ENCODE measurements at regions not wholly inside any gene's neighbourhood (a gene's known extent, or its start where the extent isn't known, plus 50 kb on each side); places are given as distances from the start of the nearest gene placed in this dataset.
A peak's percentile ranks its signal among the peaks of the same experiment; 100 is the strongest.

- Histone ChIP-seq H3K4me3 (no peak overlapping the region), H3K27me3 (no peaks in the 10 kb centered on the region), H3F3A (ENCODE audit: low read depth) (peaks cover 3% of the 10 kb centered on the region), H3K9me3 (ENCODE audit: low read depth) (no peaks in the 10 kb centered on the region), H3K79me2 (ENCODE audit: low read depth) (no peaks in the 10 kb centered on the region), H2AFZ (replicated peaks) (no peak overlapping the region), H3K9ac (no peak overlapping the region), H4K20me1 (ENCODE audit: low read depth) (no peaks in the 10 kb centered on the region), H3K4me2 (no peak overlapping the region), H3K27ac (no peak overlapping the region), H3K36me3 (no peaks in the 10 kb centered on the region), H3K4me1 (peaks cover 15% of the 10 kb centered on the region)
- Mint-ChIP-seq H3K36me3 (no peaks in the 10 kb centered on the region), H3K9me3 (no peaks in the 10 kb centered on the region), H3K4me1 (peaks cover 18% of the 10 kb centered on the region), H3K27ac (no peak overlapping the region), H3K4me3 (no peak overlapping the region), H3K27me3 (ENCODE audit: insufficient read depth, low read depth) (peaks cover 2% of the 10 kb centered on the region)
- TF ChIP-seq CTCF (IDR thresholded peaks at IDR 0.05): no peak
- TF ChIP-seq EZH2phosphoT487 (IDR thresholded peaks at IDR 0.05): no peak
- TF ChIP-seq EZH2 (IDR thresholded peaks at IDR 0.05): no peak
- DNase-seq (ENCODE audit: low spot score): no peak
Observed at GRCh38 chr9:12921621-12922020, 146.8 kb downstream of the LURAP1L start.

- Mint-ChIP-seq H3K4me1 (peaks cover 14% of the 10 kb centered on the region), H3K4me3 (no peak overlapping the region), H3K27me3 (ENCODE audit: insufficient read depth, low read depth) (peaks cover 2% of the 10 kb centered on the region), H3K9me3 (no peaks in the 10 kb centered on the region), H3K27ac (no peak overlapping the region), H3K36me3 (no peaks in the 10 kb centered on the region)
- DNase-seq (ENCODE audit: low spot score): no peak
- no peak overlapping the region for H3K4me3 ChIP-seq
- H4K20me1 ChIP-seq (ENCODE audit: low read depth): no peaks in the 10 kb centered on the region
- no peaks in the 10 kb centered on the region for H3K36me3 ChIP-seq
- H3K27me3 ChIP-seq: no peaks in the 10 kb centered on the region
- H3K27ac ChIP-seq: no peak overlapping the region
- peaks cover 8% of the 10 kb centered on the region for H3K4me1 ChIP-seq
- H3K79me2 ChIP-seq (ENCODE audit: low read depth): no peaks in the 10 kb centered on the region
- no peaks in the 10 kb centered on the region for H3F3A ChIP-seq (ENCODE audit: low read depth)
- no peak overlapping the region for H3K4me2 ChIP-seq
- no peaks in the 10 kb centered on the region for H3K9me3 ChIP-seq (ENCODE audit: low read depth)
- H2AFZ ChIP-seq (replicated peaks): no peak overlapping the region
- H3K9ac ChIP-seq: no peak overlapping the region
- TF ChIP-seq EZH2 (IDR thresholded peaks at IDR 0.05) (no peak), EZH2phosphoT487 (IDR thresholded peaks at IDR 0.05) (no peak), CTCF (IDR thresholded peaks at IDR 0.05) (no peak)
Observed at GRCh38 chr9:12922224-12922866, 147.5 kb downstream of the LURAP1L start.

GRCh38 chr9:12923468-12924009, 148.7 kb downstream of the LURAP1L start:
- no peaks in the 10 kb centered on the region for H4K20me1 ChIP-seq (ENCODE audit: low read depth)
- H3K79me2 ChIP-seq (ENCODE audit: low read depth): no peaks in the 10 kb centered on the region
- H3K9ac ChIP-seq: no peak overlapping the region
- no peak for TF ChIP-seq EZH2 (IDR thresholded peaks at IDR 0.05)
- TF ChIP-seq EZH2phosphoT487 (IDR thresholded peaks at IDR 0.05): no peak
- no peak for TF ChIP-seq CTCF (IDR thresholded peaks at IDR 0.05)
- no peak overlapping the region for H3K27ac ChIP-seq
- no peaks in the 10 kb centered on the region for H3F3A ChIP-seq (ENCODE audit: low read depth)
- H3K4me3 Mint-ChIP-seq: no peak overlapping the region
- H3K4me1 Mint-ChIP-seq: peaks cover 14% of the 10 kb centered on the region
- H3K36me3 ChIP-seq: no peaks in the 10 kb centered on the region
- peak overlapping the region; percentile 57 for H3K27ac Mint-ChIP-seq
- H3K9me3 Mint-ChIP-seq: no peaks in the 10 kb centered on the region
- no peak overlapping the region for H3K4me3 ChIP-seq
- no peak for DNase-seq (ENCODE audit: low spot score)
- no peak overlapping the region for H3K4me2 ChIP-seq
- H3K27me3 Mint-ChIP-seq (ENCODE audit: insufficient read depth, low read depth): peaks cover 3% of the 10 kb centered on the region
- H3K9me3 ChIP-seq (ENCODE audit: low read depth): no peaks in the 10 kb centered on the region
- H2AFZ ChIP-seq (replicated peaks): no peak overlapping the region
- H3K27me3 ChIP-seq: no peaks in the 10 kb centered on the region
- H3K36me3 Mint-ChIP-seq: no peaks in the 10 kb centered on the region
- H3K4me1 ChIP-seq: peaks cover 4% of the 10 kb centered on the region
